OCI-LY7 (cell line): ENCODE measurements at regions not wholly inside any gene's neighbourhood (a gene's known extent, or its start where the extent isn't known, plus 50 kb on each side); places are given as distances from the start of the nearest gene placed in this dataset.

ENCODE experiments used
- EZH2phosphoT487 ChIP-seq: fragments of 200-600 bp; sonication (generic); IDR thresholded peaks from 2 replicates; pipeline ENCODE4 v1.6.1; 2018; ENCODE audit warnings: low read depth, borderline replicate concordance, mild to moderate bottlenecking, mixed run types, antibody characterized with exemption, low read length, moderate library complexity, mixed read lengths
- TF ChIP-seq, protein P1 (sequence below): fragments of 200-600 bp; sonication (generic); conservative IDR thresholded peaks from 2 replicates; pipeline ENCODE4 v1.5.1; 2014; ENCODE audit warnings: mild to moderate bottlenecking, antibody characterized with exemption, low read length, moderate library complexity, mixed read lengths

GRCh38 chr3:130260918-130261317, 84.6 kb upstream of the COL6A5 start:
- TF ChIP-seq, protein P1, sequence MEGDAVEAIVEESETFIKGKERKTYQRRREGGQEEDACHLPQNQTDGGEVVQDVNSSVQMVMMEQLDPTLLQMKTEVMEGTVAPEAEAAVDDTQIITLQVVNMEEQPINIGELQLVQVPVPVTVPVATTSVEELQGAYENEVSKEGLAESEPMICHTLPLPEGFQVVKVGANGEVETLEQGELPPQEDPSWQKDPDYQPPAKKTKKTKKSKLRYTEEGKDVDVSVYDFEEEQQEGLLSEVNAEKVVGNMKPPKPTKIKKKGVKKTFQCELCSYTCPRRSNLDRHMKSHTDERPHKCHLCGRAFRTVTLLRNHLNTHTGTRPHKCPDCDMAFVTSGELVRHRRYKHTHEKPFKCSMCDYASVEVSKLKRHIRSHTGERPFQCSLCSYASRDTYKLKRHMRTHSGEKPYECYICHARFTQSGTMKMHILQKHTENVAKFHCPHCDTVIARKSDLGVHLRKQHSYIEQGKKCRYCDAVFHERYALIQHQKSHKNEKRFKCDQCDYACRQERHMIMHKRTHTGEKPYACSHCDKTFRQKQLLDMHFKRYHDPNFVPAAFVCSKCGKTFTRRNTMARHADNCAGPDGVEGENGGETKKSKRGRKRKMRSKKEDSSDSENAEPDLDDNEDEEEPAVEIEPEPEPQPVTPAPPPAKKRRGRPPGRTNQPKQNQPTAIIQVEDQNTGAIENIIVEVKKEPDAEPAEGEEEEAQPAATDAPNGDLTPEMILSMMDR = no peak
- no peak for TF ChIP-seq EZH2phosphoT487
